GM18505 (cell line): ENCODE measurements at regions not wholly inside any gene's neighbourhood (a gene's known extent, or its start where the extent isn't known, plus 50 kb on each side); places are given as distances from the start of the nearest gene placed in this dataset.
A peak's percentile ranks its signal among the peaks of the same experiment; 100 is the strongest.
"Not testable (repeated sequence)": the region's sequence is repeated elsewhere in the genome, so short reads cannot be mapped to it uniquely, and the experiment has no call there.

Experiments used
- ATAC-seq: cut with Tn5 transposase; IDR thresholded peaks from one replicate; pipeline ENCODE4 v1.9.1; 2021; ENCODE audit not compliant: unreplicated experiment
- POLR2A ChIP-seq: IDR thresholded peaks from 4 replicates; pipeline ENCODE4 v1.6.1; 2011; ENCODE audit warnings: borderline replicate concordance; ENCODE audit not compliant: insufficient read depth, insufficient read length; ENCODE audit errors: extremely low read depth

DNA sequence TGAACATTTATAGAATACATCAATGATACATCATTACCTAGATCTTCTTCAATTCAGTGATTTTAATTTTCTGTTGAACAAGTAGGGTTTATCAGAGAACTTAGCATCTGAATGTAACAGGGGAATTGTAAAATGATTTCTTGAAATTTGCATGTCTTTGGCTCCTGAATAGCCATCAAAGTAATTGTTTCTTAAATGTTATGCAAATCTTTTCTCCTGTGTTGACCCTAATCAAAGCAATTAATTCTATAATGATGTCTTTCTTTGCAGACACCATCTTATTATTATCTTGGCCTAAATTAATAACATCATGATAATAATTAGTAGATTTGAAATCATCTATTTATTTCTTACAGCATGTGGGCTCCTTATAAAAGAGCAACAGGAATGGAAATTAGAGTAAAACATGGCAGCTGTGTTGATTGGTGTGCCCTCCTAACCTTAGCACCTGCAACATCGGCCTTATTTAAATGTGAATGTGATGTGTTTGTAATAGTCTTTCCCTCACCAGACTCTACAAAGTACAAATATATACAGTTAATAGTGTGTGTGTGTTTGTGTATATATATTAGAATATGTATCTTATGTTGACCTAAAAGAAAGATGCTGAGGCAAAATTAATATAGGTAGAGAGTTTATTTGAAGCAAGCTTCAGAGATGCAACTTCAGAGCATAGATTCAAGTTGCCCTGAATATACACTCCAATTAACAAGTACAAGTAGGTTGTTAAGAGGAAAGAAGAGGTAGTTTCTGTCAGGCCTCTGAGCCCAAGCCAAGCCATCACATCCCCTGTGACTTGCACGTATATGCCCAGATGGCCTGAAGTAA, 328.0 kb upstream of the TECRL start:
- TF ChIP-seq POLR2A: no peak
- no peak for ATAC-seq

DNA sequence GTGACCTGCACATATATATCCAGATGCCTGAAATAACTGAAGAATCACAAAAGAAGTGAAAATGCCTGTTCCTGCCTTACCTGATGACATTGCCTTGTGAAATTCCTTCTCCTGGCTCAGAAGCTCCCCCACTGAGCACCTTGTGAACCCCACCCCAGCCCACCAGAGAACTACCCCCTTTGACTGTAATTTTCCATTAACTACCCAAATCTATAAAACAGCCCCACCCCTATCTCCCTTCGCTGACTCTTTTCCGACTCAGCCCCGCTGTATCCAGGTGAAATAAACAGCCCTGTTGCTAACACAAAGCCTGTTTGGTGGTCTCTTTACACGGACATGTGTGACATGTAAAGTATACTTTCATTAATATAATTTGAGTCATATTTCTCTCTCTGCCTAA, 320.3 kb upstream of the TECRL start:
- ATAC-seq: no peak
- TF ChIP-seq POLR2A: no peak

DNA sequence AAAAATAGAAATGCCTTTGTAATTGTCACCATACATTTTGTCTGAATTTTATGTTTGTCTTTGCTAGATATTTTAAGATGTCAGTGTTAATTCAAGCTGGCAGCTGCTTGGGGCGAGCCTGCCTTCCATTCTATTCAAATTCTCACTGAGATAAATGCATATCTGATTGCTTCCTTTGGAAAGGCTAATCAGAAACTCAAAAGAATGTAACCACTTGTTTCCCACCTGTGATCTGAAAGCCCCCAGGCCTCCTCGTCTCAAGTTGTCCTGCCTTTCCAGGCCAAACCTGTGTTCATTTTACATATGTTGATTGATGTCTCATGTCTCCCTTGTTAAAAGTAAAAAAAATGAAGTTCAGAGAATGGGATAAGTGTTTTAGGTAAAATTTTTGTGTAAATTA, 318.7 kb upstream of the TECRL start:
- no peak for TF ChIP-seq POLR2A
- ATAC-seq: no peak

DNA sequence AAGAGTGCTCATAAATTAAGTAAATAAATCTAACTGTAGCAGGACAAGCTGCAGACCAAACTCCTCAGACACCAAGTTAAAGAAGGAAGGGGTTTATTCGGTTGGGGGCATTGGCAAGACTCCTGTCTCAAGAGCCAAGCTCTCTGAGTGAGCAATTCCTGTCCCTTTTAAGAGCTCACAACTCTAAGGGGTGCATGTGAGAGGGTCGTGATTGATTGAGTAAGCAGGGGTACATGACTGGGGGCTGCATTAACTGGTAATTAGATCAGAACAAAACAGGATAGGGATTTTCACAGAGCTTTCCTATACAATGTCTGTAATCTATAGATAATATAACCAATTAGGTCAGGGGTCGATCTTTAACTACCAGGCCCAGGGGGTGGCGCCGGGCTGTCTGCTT, 318.1 kb upstream of the TECRL start:
- ATAC-seq: not testable (repeated sequence)

DNA sequence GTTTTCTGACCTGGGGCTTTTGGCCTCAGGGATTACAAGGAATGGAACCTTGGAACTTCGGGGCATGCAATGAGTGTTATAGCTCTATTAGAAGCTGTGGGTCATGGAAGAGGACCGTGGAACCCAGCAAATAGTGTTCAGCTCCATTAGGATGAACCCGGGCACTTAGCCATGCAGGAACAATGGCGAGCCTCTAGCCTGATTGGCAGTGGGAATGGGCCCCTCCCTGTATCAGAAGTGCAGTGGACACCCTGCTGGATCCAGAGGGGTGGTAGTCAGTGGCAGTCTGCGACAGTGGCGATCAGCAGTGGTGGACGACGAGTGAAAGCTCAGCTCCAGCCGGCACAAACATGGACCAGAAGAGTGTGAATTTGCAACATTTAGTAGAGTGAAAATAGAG, 315.4 kb upstream of the TECRL start:
- no peak for TF ChIP-seq POLR2A
- ATAC-seq: no peak

DNA sequence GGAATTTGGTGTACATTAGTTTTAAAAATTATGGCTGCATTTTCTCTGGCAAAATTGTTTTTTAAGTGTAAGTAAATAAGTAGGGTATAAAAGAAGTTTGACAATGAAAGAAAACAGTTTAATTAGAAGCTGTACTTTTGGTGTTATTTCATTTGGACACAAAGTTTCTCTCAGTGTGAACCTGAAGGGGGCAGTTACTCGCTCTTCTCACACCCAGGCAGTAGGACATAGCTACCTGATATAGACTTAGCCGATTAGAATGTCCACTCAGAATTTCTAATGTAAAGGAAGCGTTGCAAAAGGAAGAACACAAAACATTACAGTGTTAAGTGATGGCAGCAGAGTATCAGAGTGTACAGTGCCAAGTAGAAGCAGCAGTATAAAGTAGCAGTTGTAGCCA, 311.9 kb upstream of the TECRL start:
- no peak for TF ChIP-seq POLR2A

DNA sequence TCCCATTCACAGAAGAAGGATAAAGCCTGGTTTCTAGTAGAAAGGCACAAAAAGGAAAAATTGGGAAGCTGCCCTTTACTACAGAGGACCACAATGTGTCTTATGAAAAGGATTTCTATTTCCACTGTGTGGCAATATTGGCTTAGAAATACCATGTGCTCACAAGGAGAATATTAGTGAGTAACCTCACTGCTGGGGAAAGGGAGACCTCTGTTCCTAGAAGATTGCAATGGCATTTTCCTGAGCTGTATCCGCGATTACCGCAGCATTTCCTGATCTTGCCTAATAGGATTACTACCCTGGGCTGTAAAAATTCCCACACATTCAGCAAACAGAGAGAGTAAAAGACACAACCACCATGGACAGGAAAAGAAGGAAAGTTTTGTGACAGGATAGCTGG, 308.8 kb upstream of the TECRL start:
- no peak for ATAC-seq
- TF ChIP-seq POLR2A: no peak

More for the DNA sequence above, 311.9 kb upstream of the TECRL start:
- no peak for ATAC-seq

DNA sequence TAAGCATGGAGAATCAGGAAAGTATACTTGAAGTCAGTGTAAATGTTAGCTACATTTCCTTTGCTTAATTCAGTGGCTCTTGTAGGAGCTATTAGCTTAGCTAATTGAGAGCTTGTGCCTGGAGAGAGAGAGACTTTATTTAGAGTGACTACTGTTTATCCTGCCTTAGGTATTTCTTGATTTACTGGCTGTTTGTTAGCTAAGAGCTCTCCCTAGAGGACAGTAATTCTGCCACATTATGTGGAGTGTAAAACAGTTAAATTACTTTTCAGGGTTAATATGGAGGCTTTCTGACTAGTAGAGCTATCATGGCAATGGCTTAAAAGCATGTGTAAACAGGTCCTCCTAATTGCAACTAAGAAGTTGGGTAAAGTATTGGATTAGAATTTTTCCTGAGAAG, 306.5 kb upstream of the TECRL start:
- no peak for TF ChIP-seq POLR2A
- no peak for ATAC-seq

DNA sequence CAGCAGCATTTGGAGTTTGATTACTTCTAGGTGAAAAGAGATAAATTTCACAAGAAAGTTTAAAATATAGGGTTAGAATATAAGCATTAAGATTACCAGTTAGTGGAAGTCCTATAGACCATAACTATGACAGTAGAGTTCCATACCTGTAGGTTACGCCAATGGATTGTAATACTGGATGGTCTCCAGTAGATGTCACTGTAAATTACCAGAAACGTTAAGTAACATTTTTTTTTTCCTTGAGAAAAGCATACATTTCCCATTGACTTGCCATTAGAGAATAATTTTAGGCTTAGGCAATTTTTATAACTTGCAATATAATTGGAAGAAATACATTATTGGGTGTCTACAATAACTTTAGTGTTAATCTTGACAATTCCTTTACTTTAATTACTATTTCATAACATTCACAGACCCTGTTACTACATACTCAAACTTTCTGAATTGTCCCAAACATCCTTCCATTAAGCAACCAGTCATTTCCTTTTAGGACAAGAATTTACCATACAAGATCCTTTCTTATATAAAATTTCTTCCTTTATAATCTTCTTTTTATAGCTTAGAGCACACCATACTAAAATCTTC, 304.1 kb upstream of the TECRL start:
- ATAC-seq: peak; percentile 66
- TF ChIP-seq POLR2A: no peak

DNA sequence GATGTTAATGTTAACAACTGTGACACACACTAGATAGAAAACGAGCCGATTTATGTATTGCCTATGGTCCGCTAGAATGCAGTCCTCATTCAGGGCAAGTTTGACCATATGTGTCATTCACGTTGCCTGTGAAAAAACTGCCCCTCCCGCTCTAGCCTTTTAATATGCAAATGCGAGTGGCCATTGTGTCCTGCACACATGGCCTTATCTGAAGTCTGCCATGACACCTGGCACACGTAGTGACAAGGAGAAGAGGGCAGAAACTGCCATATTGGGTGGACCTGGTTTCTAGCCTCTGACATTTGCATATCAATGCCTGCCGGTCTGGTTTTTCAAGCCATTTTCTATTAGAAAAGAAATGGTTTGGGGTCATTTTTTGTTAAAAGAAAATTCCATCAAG, 303.3 kb upstream of the TECRL start:
- TF ChIP-seq POLR2A: no peak
- no peak for ATAC-seq

DNA sequence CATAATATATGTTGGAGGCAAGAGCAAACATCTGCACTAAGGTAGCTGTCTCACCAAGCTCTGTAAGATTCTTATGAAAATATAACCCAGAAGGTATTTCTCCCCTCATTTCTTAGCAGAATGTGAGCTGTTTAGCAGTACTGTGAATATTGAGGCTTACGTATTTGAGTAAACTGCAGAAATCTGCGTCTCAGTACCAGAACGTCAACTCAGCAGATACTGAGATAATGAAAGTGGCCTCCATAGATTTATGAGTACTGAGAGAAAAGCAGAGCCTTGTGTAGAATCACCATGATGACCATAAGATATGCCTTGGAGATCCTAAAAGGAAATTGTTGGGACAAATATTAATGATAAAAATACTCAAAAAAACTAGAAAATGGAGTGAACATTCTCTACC, 296.7 kb upstream of the TECRL start:
- TF ChIP-seq POLR2A: no peak
- ATAC-seq: no peak

DNA sequence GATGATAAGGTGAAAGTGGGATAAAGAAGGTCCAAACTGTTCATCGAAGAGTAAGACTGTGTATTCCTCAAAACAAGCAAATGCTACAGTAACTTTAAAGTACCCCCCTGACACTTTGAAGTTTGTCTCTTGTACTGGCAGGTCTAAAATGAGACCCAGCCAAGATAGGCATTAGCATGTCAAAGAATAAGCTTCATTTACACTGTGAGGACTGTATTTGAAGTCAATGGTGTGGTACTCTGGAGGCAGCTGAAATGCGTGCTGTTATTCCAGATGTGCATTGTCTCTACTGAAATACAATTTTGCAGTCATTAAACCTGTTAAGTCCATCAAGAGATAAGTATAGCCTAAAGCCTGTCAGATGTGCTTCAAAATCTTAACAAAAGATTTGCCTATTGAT, 288.9 kb upstream of the TECRL start:
- ATAC-seq: no peak
- no peak for TF ChIP-seq POLR2A

DNA sequence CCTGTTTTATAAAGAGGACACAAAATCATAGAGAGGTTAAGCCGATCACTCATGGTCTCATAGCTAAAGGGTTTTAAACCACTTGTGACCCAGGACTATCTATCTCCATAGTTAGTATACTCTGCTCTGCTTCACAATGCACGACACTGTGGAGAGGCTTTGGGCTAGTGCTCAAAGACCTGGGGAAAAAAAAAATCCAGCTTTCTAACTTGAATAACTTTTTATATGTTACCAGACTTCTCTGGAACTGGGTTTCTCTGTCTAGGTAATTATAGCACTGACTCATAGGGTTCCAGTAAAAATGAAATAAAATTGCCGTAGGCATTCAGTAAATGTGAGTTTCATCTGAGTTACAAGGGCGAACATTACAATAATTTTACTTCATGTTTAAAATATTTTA, 273.7 kb upstream of the TECRL start:
- no peak for TF ChIP-seq POLR2A
- no peak for ATAC-seq

DNA sequence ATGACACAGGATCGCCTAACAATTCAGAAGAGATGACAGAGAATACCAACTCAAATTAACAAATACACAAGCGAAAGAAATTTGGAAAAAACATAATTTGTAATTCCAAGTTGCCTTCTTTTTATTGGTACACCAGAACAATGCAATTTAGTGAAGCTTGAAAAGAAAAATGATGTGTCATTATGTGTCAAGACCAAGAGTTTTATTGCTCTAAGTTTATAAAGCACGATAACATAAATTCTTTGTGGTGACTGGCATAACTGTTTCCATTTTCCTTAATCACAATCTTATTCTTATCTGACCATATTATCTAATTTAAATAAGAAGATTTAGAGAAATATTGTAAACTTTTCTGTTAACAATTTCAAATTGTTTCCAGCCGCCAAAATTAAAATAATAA, 273.2 kb upstream of the TECRL start:
- no peak for TF ChIP-seq POLR2A

DNA sequence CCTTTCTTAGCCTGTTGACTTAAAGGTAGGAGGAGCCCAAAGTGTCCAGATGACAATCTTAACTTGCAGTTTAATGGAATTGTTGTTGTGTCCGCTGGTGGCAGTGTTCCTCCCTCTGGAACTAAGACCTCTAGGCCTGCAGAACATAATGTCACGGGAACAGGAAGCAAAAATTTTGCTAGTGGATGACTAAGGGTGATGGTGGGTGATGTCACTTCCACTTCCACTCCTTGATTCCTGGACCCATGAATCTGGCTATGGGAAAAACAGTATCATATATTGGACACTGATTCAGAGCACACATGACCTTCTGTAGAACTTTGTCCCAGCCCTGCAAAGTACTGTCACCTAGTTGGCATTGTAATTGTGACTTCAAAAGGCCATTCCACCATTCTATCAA, 263.9 kb upstream of the TECRL start:
- ATAC-seq: not testable (repeated sequence)

More for the DNA sequence above, 273.2 kb upstream of the TECRL start:
- ATAC-seq: no peak
